Psoas muscle (tissue), 7 donors: ENCODE measurements at regions not wholly inside any gene's neighbourhood (a gene's known extent, or its start where the extent isn't known, plus 50 kb on each side); places are given as distances from the start of the nearest gene placed in this dataset.
A peak's percentile ranks its signal among the peaks of the same experiment; 100 is the strongest.

Experiments
- ATAC-seq, 4 donors: fragments of 200-7000 bp; cut with Tn5 transposase; one replicate each; pipeline ENCODE4 v1.9.1; 2020; ENCODE audit warnings: moderate library complexity in 3 of 4, mild to moderate bottlenecking in 2 of 4
- DNase-seq, 2 donors: peaks; one replicate each; pipeline ENCODE4 v3.0.0-alpha.2; 2020
- H3K27ac ChIP-seq: fragments of 200-600 bp; one replicate; pipeline ENCODE4 v1.8.0; 2022
- H3K27me3 ChIP-seq, 3 donors: fragments of 200-600 bp in 1 of 3; one replicate each; pipeline versions ENCODE4 v1.6.1 to v1.8.0; 2013 to 2022; ENCODE audit warnings: low read length in 2 of 3, mild to moderate bottlenecking in 2 of 3, moderate library complexity in 1 of 3; ENCODE audit not compliant: insufficient read depth in 3 of 3
- H3K36me3 ChIP-seq, 2 donors: fragments of 200-600 bp in 1 of 2; one replicate each; pipeline versions ENCODE4 v1.6.1 to v1.8.0; 2013 to 2022; ENCODE audit warnings: low read depth in 1 of 2, mild to moderate bottlenecking in 1 of 2, moderate library complexity in 1 of 2; ENCODE audit not compliant: insufficient read depth in 1 of 2
- H3K4me1 ChIP-seq: fragments of 200-600 bp; one replicate; pipeline ENCODE4 v1.8.0; 2022
- H3K4me3 ChIP-seq: fragments of 200-600 bp; one replicate; pipeline ENCODE4 v1.8.0; 2022; ENCODE audit warnings: mild to moderate bottlenecking
- H3K9me3 ChIP-seq: fragments of 200-600 bp; one replicate; pipeline ENCODE4 v1.8.0; 2022
- whole genome bisulfite sequencing, 3 donors: extraction: QIAGEN DNeasy Blood & Tissue Kit; methylation state at CpG; one replicate each; pipeline versions ENCODE4 v1.1.6 to v1.1.7; 2013; 5-methylcytosine and 5-hydroxymethylcytosine counted together
- intact Hi-C, 2 donors: fragments of 100-400 bp; cut with DNase I; formaldehyde crosslinking; loops; one replicate each; pipeline versions ENCODE4 v1.11.0 to v1.14.2; 2022
- TF ChIP-seq, protein P1 (sequence below): fragments of 200-600 bp; IDR thresholded peaks from one replicate; pipeline ENCODE4 v1.8.0; 2022; ENCODE audit warnings: antibody characterized with exemption
- donor health status: healthy with polysubstance abuse.
- donor health status: DM: no; HTN: no; CAD: no; lungs with moderate emphysema.
- donor health status: Bipolar disorder and iron deficiency.
- donor health status: healthy.
- donor health status: DM: yes; HTN: yes; CAD: no.
- donor health status: DM: no; HTN: no; CAD: no.
- donor health status: DM: yes; HTN: yes; CAD: no.

DNA sequence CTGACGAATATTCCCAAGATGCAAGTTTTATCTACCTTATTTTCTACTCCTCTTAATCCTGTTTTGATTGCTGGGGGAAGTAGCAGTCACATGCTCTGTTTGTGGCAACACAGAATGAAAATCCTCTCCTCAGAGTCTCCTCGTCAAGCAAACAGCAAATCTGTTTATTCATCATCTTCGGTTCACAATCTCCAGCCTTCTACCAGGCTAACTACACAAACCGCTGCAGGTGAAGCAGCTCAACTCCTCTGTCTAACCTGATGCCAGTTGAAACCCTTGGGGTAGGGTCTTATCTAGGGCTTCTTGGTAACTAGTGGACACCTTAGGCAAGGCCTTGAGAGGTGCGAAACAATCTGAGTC, 91.0 kb downstream of the SIPA1L2 start:
- Histone ChIP-seq H3K36me3 (no peaks in the 10 kb centered on the region), H3K27ac (peak overlapping the region; percentile 48), H3K4me1 (peaks cover 19% of the 10 kb centered on the region), H3K4me3 (no peak overlapping the region), H3K27me3 (no peaks in the 10 kb centered on the region), H3K9me3 (no peaks in the 10 kb centered on the region)
- 82 to 86% (median 85%) methylated on average over 5 of the region's 5 CpGs for WGBS, 3 donors
- peak in 3 of 4 donors; percentile 15 to 47 (median 26) for ATAC-seq
- no peak for DNase-seq
- TF ChIP-seq, protein P1, sequence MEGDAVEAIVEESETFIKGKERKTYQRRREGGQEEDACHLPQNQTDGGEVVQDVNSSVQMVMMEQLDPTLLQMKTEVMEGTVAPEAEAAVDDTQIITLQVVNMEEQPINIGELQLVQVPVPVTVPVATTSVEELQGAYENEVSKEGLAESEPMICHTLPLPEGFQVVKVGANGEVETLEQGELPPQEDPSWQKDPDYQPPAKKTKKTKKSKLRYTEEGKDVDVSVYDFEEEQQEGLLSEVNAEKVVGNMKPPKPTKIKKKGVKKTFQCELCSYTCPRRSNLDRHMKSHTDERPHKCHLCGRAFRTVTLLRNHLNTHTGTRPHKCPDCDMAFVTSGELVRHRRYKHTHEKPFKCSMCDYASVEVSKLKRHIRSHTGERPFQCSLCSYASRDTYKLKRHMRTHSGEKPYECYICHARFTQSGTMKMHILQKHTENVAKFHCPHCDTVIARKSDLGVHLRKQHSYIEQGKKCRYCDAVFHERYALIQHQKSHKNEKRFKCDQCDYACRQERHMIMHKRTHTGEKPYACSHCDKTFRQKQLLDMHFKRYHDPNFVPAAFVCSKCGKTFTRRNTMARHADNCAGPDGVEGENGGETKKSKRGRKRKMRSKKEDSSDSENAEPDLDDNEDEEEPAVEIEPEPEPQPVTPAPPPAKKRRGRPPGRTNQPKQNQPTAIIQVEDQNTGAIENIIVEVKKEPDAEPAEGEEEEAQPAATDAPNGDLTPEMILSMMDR = no peak
- intact Hi-C loops = no loop called here

DNA sequence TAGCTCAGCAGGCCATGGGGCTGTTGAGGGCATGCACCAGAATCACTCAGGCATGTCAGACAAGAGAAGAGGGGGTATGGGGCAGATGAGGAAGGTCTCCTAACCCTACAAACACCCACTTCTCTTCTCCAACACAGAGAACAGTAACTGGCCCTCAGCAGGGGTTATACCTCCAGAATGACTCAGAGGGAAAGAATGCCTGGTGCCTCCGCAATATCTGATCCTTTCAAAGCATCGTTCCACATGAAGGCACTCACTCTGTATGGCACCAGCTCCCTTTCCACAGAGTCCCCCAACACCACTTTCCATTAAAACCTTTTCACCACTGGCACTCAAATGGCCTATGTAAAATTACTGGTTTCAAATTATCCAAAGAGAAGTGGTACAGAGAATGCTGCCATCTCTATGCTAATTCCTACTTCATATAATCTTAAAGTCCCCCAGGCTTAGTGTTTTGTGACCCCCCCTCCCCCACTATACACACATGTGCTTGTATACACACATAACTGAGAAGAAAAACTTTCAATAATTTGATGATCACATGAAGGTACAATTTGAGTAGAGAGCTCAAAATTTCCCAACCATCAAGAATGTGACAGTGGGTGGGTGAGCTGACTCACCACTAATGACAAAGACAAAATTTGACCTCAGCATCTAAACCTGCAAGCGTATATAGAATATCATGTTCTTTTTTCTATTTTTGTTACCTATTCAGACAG, 91.5 kb downstream of the SIPA1L2 start:
- H3K27ac ChIP-seq = peak overlapping the region; percentile 48
- TF ChIP-seq, protein P1 = no peak
- ATAC-seq (peak; percentile 66 to 73 (median 71)), DNase-seq (no peak)
- H3K4me3 ChIP-seq = no peak overlapping the region
- WGBS, 3 donors = 41 to 63% (median 56%) methylated on average over 3 of the region's 3 CpGs
- no peaks in the 10 kb centered on the region for H3K36me3 ChIP-seq
- H3K27me3 ChIP-seq = no peaks in the 10 kb centered on the region
- no peaks in the 10 kb centered on the region for H3K9me3 ChIP-seq
- peaks cover 23% of the 10 kb centered on the region for H3K4me1 ChIP-seq
- intact Hi-C loops = no loop called here

DNA sequence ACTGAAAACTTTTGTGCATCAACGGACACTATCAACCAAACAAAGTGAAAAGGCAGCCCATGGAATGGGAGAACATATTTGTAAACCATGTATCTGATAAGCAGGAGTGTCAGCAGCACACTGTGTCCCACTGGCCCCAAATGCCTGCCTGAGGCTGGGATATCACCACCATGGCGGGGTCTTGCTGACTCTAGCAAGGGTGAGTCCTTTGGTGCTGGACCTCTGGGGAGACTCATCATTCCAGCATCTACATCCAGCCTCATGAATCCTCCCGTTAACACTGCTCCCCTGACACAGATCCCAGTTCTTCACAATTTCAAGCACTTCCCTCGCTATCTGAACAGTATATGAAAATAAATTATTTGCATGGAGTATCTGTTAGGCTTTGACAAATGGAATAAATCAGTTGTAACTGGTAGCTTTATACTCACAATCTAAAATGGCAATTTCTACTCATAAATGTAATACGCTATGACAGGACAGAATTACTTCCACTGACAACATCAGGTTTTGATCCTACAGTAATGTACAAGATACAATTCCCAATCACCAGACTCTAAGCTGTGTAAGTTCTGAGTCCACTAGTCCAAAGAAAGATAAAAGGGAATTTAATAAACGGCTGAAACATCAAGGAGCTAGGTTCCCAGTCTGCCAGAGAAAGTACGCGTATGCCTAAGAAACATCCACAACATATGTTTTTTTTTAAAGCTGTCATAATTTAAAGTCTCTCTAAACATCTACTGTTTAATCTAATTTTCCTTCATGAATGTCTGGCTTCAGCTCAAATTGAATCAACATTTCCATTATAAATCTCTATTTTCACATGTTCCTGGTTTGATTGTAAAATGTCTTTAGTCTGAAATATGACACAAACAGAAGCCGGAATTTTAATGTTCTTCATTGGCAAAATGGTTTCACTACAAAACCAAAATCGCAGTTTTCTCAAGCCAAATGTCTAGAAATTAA, 95.1 kb downstream of the SIPA1L2 start:
- 91 to 96% (median 93%) methylated on average over 10 of the region's 10 CpGs for WGBS, 3 donors
- DNase-seq (no peak), ATAC-seq (no peak)
- Histone ChIP-seq H3K4me1 (peaks cover 26% of the 10 kb centered on the region), H3K27ac (no peak overlapping the region), H3K4me3 (no peak overlapping the region), H3K9me3 (no peaks in the 10 kb centered on the region), H3K27me3 (no peaks in the 10 kb centered on the region), H3K36me3 (no peaks in the 10 kb centered on the region)
- intact Hi-C loops = no loop called here
- TF ChIP-seq, protein P1 = no peak

DNA sequence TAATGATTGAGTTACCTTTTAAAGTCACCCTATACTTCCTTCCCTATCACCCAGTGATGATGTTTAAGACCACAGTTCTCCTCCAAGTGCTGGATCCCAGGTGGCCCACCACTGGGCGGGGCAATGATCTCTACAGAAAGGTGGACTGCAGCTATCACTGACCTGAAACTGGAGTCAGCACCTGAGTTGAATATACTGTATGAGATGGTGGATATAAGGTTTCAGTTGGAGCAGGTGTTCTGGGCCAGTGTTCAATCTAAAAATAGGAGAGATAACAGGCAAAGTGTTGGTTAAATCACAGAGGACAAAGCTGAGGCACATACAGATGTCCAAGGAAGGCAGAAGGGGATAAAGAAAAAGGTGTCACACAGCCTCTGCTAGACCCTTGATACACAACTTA, 96.6 kb downstream of the SIPA1L2 start:
- TF ChIP-seq, protein P1 = no peak
- Histone ChIP-seq H3K4me1 (peaks cover 22% of the 10 kb centered on the region), H3K4me3 (no peak overlapping the region), H3K27me3 (no peaks in the 10 kb centered on the region), H3K27ac (no peak overlapping the region), H3K9me3 (no peaks in the 10 kb centered on the region), H3K36me3 (no peaks in the 10 kb centered on the region)
- intact Hi-C loops = no loop called here
- ATAC-seq (peak in 3 of 4 donors; percentile 44 to 60 (median 51)), DNase-seq (no peak)
- 84 to 96% (median 91%) methylated on average over 1 of the region's 1 CpG for WGBS, 3 donors
